H9 (cell line): ENCODE measurements at regions not wholly inside any gene's neighbourhood (a gene's known extent, or its start where the extent isn't known, plus 50 kb on each side); places are given as distances from the start of the nearest gene placed in this dataset.

Experiments
- DNase-seq: peaks from one replicate; pipeline ENCODE4 v3.0.0-alpha.2; 2017
- H2AFZ ChIP-seq: one replicate; pipeline ENCODE4 v1.6.1; 2013; ENCODE audit warnings: mild to moderate bottlenecking, low read length, control low read depth, moderate library complexity
- H2AK5ac ChIP-seq: 2 replicates; pipeline ENCODE4 v1.6.1; 2013; ENCODE audit warnings: low read length, control low read depth, mixed read lengths; ENCODE audit not compliant: insufficient read length
- H2BK120ac ChIP-seq: one replicate; pipeline ENCODE4 v1.6.1; 2013; ENCODE audit warnings: low read depth, mild to moderate bottlenecking, low read length, control low read depth, inconsistent platforms; ENCODE audit not compliant: poor library complexity, severe bottlenecking
- H2BK12ac ChIP-seq: 2 replicates; pipeline ENCODE4 v1.6.1; 2013; ENCODE audit warnings: low read length, control low read depth, mixed read lengths, low read depth; ENCODE audit not compliant: insufficient read length
- H2BK15ac ChIP-seq: 2 replicates; pipeline ENCODE4 v1.6.1; 2013; ENCODE audit warnings: low read depth, low read length, control low read depth
- H2BK20ac ChIP-seq: one replicate; pipeline ENCODE4 v1.6.1; 2013; ENCODE audit warnings: low read depth, mild to moderate bottlenecking, low read length, control low read depth, inconsistent platforms; ENCODE audit not compliant: poor library complexity, severe bottlenecking
- H2BK5ac ChIP-seq: 2 replicates; pipeline ENCODE4 v1.6.1; 2013; ENCODE audit warnings: low read length, control low read depth, mixed read lengths; ENCODE audit not compliant: insufficient read length
- H3K14ac ChIP-seq: 2 replicates; pipeline ENCODE4 v1.6.1; 2013; ENCODE audit warnings: low read length, control low read depth; ENCODE audit not compliant: insufficient read depth
- H3K18ac ChIP-seq: 2 replicates; pipeline ENCODE4 v1.6.1; 2013; ENCODE audit warnings: low read depth, mild to moderate bottlenecking, mixed read lengths, low read length, control low read depth; ENCODE audit not compliant: insufficient read length
- H3K23ac ChIP-seq: 2 replicates; pipeline ENCODE4 v1.6.1; 2013; ENCODE audit warnings: low read length, control low read depth, mixed read lengths, low read depth; ENCODE audit not compliant: insufficient read length
- H3K23me2 ChIP-seq: 2 replicates; pipeline ENCODE4 v1.6.1; 2013; ENCODE audit warnings: low read depth, mild to moderate bottlenecking, mixed read lengths, low read length, control low read depth; ENCODE audit not compliant: insufficient read length, poor library complexity, severe bottlenecking
- H3K27ac ChIP-seq: 2 replicates; pipeline ENCODE4 v1.5.1; 2013; ENCODE audit warnings: low read length, control low read depth, mixed read lengths, low read depth; ENCODE audit not compliant: insufficient read length
- H3K27me3 ChIP-seq: 2 replicates; pipeline ENCODE4 v1.6.1; 2013; ENCODE audit warnings: low read length, control low read depth, inconsistent platforms; ENCODE audit not compliant: insufficient read depth
- H3K4ac ChIP-seq: 2 replicates; pipeline ENCODE4 v1.6.1; 2013; ENCODE audit warnings: low read depth, mild to moderate bottlenecking, control low read depth, inconsistent platforms, low read length, moderate library complexity
- H3K4me1 ChIP-seq: 2 replicates; pipeline ENCODE4 v1.6.1; 2013; ENCODE audit warnings: low read length, control low read depth, inconsistent platforms; ENCODE audit not compliant: insufficient read depth
- H3K4me2 ChIP-seq: 2 replicates; pipeline ENCODE4 v1.6.1; 2013; ENCODE audit warnings: low read length, control low read depth, mixed read lengths; ENCODE audit not compliant: insufficient read length, insufficient read depth
- H3K56ac ChIP-seq: 2 replicates; pipeline ENCODE4 v1.6.1; 2013; ENCODE audit warnings: low read depth, mild to moderate bottlenecking, mixed read lengths, low read length, control low read depth; ENCODE audit not compliant: insufficient read length
- H3K79me1 ChIP-seq: 2 replicates; pipeline ENCODE4 v1.6.1; 2013; ENCODE audit warnings: low read depth, mild to moderate bottlenecking, moderate library complexity, low read length, control low read depth, inconsistent platforms; ENCODE audit not compliant: insufficient read depth, poor library complexity, severe bottlenecking
- H3K79me2 ChIP-seq: 2 replicates; pipeline ENCODE4 v1.6.1; 2013; ENCODE audit warnings: low read length, control low read depth, inconsistent platforms; ENCODE audit not compliant: insufficient read depth
- H3K9ac ChIP-seq: 2 replicates; pipeline ENCODE4 v1.6.1; 2013; ENCODE audit warnings: low read length, control low read depth, mixed read lengths; ENCODE audit not compliant: insufficient read length; ENCODE audit errors: extremely low read depth
- H3K9me3 ChIP-seq: one replicate; pipeline ENCODE4 v1.6.1; 2013; ENCODE audit warnings: low read depth, low read length, inconsistent platforms; ENCODE audit not compliant: control insufficient read depth
- H3T11ph ChIP-seq: one replicate; pipeline ENCODE4 v1.6.1; 2013; ENCODE audit warnings: mild to moderate bottlenecking, low read length, control low read depth, inconsistent platforms
- H4K20me1 ChIP-seq: one replicate; pipeline ENCODE4 v1.6.1; 2013; ENCODE audit not compliant: control insufficient read depth, insufficient read length, insufficient read depth
- H4K5ac ChIP-seq: 2 replicates; pipeline ENCODE4 v1.6.1; 2013; ENCODE audit warnings: low read depth, mild to moderate bottlenecking, mixed read lengths, low read length, control low read depth; ENCODE audit not compliant: insufficient read length
- H4K8ac ChIP-seq: replicated peaks from 2 replicates; pipeline ENCODE4 v1.6.1; 2013; ENCODE audit warnings: low read length, control low read depth, mixed read lengths, low read depth; ENCODE audit not compliant: insufficient read length
- H4K91ac ChIP-seq: 2 replicates; pipeline ENCODE4 v1.6.1; 2013; ENCODE audit warnings: low read depth, mild to moderate bottlenecking, moderate library complexity, mixed read lengths, low read length, control low read depth; ENCODE audit not compliant: insufficient read length
- H3K27ac Mint-ChIP-seq, 3 experiments: 2 replicates in 2 of 3; 3 replicates in 1 of 3; pipeline ENCODE4 v1.8.0; 2020 to 2021; ENCODE audit warnings: mixed read lengths in 3 of 3, mild to moderate bottlenecking in 1 of 3, moderate library complexity in 1 of 3
- H3K27me3 Mint-ChIP-seq: 2 replicates; pipeline ENCODE4 v1.8.0; 2021; ENCODE audit warnings: low read depth, mild to moderate bottlenecking, moderate library complexity, mixed read lengths
- H3K36me3 Mint-ChIP-seq, 3 experiments: 2 replicates in 2 of 3; 3 replicates in 1 of 3; pipeline ENCODE4 v1.8.0; 2020 to 2021; ENCODE audit warnings: low read depth in 3 of 3, mixed read lengths in 3 of 3; ENCODE audit not compliant: insufficient read depth in 1 of 3
- H3K4me1 Mint-ChIP-seq, 2 experiments: 2 replicates each; pipeline ENCODE4 v1.8.0; 2020; ENCODE audit warnings: mixed read lengths in 2 of 2
- H3K4me3 Mint-ChIP-seq, 2 experiments: 2 replicates in 1 of 2; 3 replicates in 1 of 2; pipeline ENCODE4 v1.8.0; 2020 to 2021; ENCODE audit warnings: mild to moderate bottlenecking in 2 of 2, mixed read lengths in 2 of 2, moderate library complexity in 1 of 2
- H3K9me3 Mint-ChIP-seq, 2 experiments: 2 replicates in 1 of 2; 3 replicates in 1 of 2; pipeline ENCODE4 v1.8.0; 2020; ENCODE audit warnings: mild to moderate bottlenecking in 2 of 2, mixed read lengths in 2 of 2, moderate library complexity in 1 of 2
- CTCF ChIP-seq: fragments of 200-600 bp; sonication (generic); conservative IDR thresholded peaks from 3 replicates; pipeline ENCODE4 v1.8.0; 2021; ENCODE audit warnings: antibody characterized with exemption, mild to moderate bottlenecking
- WGBS: extraction: QIAGEN DNeasy Blood & Tissue Kit; methylation state at CpG from one replicate; pipeline ENCODE4 v1.1.7; 2013; ENCODE audit warnings: missing lambda C conversion rate, low lambda C conversion rate, mixed read lengths; ENCODE audit not compliant: insufficient read length; ENCODE audit errors: extremely low coverage; 5-methylcytosine and 5-hydroxymethylcytosine counted together

DNA sequence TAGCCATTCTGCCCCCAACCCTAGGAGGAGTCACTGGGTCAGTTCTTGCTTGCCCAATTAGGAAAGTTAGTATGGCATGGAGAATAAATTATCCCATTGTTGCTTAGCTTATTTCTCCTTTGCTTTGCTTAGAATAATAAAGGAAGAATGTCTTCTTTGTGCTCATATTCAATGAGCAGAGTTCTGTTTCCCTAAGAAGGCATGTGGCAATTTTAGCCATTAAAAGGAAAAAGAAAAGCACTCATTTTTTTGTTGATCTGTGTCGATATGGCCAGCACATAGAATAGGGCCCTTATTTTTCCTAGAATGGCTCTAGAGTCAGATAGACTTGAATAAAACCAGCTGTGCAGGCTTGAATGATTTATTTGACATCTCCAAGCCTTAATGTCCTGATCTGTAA lies 166.4 kb upstream of the PPARGC1A start:
- no peak overlapping the region for H4K5ac ChIP-seq
- Mint-ChIP-seq H3K27ac (no peak overlapping the region), H3K36me3 (no peaks in the 10 kb centered on the region), H3K27me3 (peaks cover 2% of the 10 kb centered on the region; the same call in 1 of the 2 replicates), H3K4me1 (peaks cover 7 to 8% of the 10 kb centered on the region in 2 experiments), H3K9me3 (no peaks in the 10 kb centered on the region), H3K4me3 (no peak overlapping the region)
- no peaks in the 10 kb centered on the region for H3K9me3 ChIP-seq
- no peak for DNase-seq
- H2BK5ac ChIP-seq, result no peak overlapping the region
- no peak overlapping the region for H2BK12ac ChIP-seq
- no peak overlapping the region for H3K4ac ChIP-seq
- H2BK20ac ChIP-seq, result no peak overlapping the region
- H3K56ac ChIP-seq, result no peak overlapping the region
- no peak for TF ChIP-seq CTCF
- H3K27me3 ChIP-seq, result no peaks in the 10 kb centered on the region
- H3K79me1 ChIP-seq, result no peaks in the 10 kb centered on the region
- H3K14ac ChIP-seq, result no peak overlapping the region
- no peak overlapping the region for H2BK120ac ChIP-seq
- H3T11ph ChIP-seq, result no peak overlapping the region
- H3K4me2 ChIP-seq, result no peak overlapping the region
- no peak overlapping the region for H4K91ac ChIP-seq
- H3K18ac ChIP-seq, result no peak overlapping the region
- no peak overlapping the region for H3K9ac ChIP-seq
- H3K23me2 ChIP-seq, result no peaks in the 10 kb centered on the region
- H2AK5ac ChIP-seq, result no peak overlapping the region
- H3K23ac ChIP-seq, result no peak overlapping the region
- H3K4me1 ChIP-seq, result no peaks in the 10 kb centered on the region
- no peaks in the 10 kb centered on the region for H4K20me1 ChIP-seq
- WGBS, result no CpG with 5 or more reads among the region's 1 CpG
- H3K79me2 ChIP-seq, result no peaks in the 10 kb centered on the region
- H2AFZ ChIP-seq, result no peak overlapping the region
- H2BK15ac ChIP-seq, result no peak overlapping the region
- no peak overlapping the region for H3K27ac ChIP-seq
- no peak overlapping the region for H4K8ac ChIP-seq
